ENCODE measurements at regions not wholly inside any gene's neighbourhood (a gene's known extent, or its start where the extent isn't known, plus 50 kb on each side); places are given as distances from the start of the nearest gene placed in this dataset.

GRCh38 chr18:66819235-66819634 lies 215.3 kb upstream of the CDH19 start:
- Histone ChIP-seq H3K9me3 (ENCODE audit: insufficient read depth in 2 of 2, low read depth in 1 of 2, low read length in 1 of 2) (no peaks in the 10 kb centered on the region), H3K9ac (replicated peaks in 1 of 4; ENCODE audit: extremely low read depth in 1 of 4, low read depth in 3 of 4, low read length in 3 of 4) (no peak overlapping the region), H2BK5ac (ENCODE audit: low read depth, low read length) (no peak overlapping the region), H3K4me1 (replicated peaks in 1 of 4; ENCODE audit: control insufficient read depth in 3 of 4, insufficient read depth in 4 of 4, low read length in 3 of 4) (peaks cover 0 to 3% (median 0%) of the 10 kb centered on the region in 4 experiments; a peak in 1 of 7 replicates), H3K23me2 (ENCODE audit: low read depth, low read length) (no peaks in the 10 kb centered on the region), H2AK5ac (ENCODE audit: low read depth, low read length) (no peak overlapping the region), H3K27me3 (replicated peaks in 1 of 4; ENCODE audit: control insufficient read depth in 3 of 4, extremely low read depth in 1 of 4, insufficient read depth in 3 of 4, low read length in 3 of 4) (no peaks in the 10 kb centered on the region), H4K8ac (ENCODE audit: extremely low read depth, insufficient read depth, low read length) (no peak overlapping the region), H3K4me2 (ENCODE audit: insufficient read depth in 1 of 2, low read depth in 2 of 2, low read length in 2 of 2) (no peak overlapping the region), H2BK120ac (replicated peaks; ENCODE audit: low read depth, low read length) (no peak overlapping the region), H3K27ac (ENCODE audit: low read depth, low read length) (no peak overlapping the region), H2BK15ac (ENCODE audit: low read length) (no peak overlapping the region), H3K4ac (replicated peaks; ENCODE audit: insufficient read length, low read depth, low read length) (no peak overlapping the region), H4K91ac (replicated peaks; ENCODE audit: insufficient read length, low read length) (no peak overlapping the region), H3K79me2 (ENCODE audit: control insufficient read depth in 1 of 2, insufficient read depth in 2 of 2, low read length in 2 of 2) (no peaks in the 10 kb centered on the region), H3K79me1 (ENCODE audit: low read depth, low read length) (no peaks in the 10 kb centered on the region), H2BK20ac (ENCODE audit: low read length) (no peak overlapping the region), H2AFZ (ENCODE audit: low read length) (no peak overlapping the region), H4K20me1 (replicated peaks in 1 of 2; ENCODE audit: control insufficient read depth in 1 of 2, insufficient read depth in 2 of 2, low read length in 2 of 2) (no peaks in the 10 kb centered on the region), H3K36me3 (ENCODE audit: control insufficient read depth in 2 of 4, insufficient read depth in 4 of 4, low read length in 3 of 4) (no peaks in the 10 kb centered on the region), H3K56ac (replicated peaks; ENCODE audit: insufficient read length, low read depth, low read length) (no peak overlapping the region), H3K23ac (ENCODE audit: insufficient read length) (no peak overlapping the region), H3K4me3 (ENCODE audit: extremely low read depth in 1 of 4, insufficient read depth in 2 of 4, low read depth in 3 of 4, low read length in 4 of 4) (no peak overlapping the region), H4K5ac (ENCODE audit: insufficient read length, low read depth, low read length) (no peak overlapping the region), H3K18ac (ENCODE audit: extremely low read depth, low read length) (no peak overlapping the region), H3K14ac (ENCODE audit: insufficient read length) (no peak overlapping the region), H2BK12ac (ENCODE audit: low read depth, low read length) (no peak overlapping the region)
- POLR2A ChIA-PET (ENCODE audit: partially characterized antibody): no interaction called here
- no peak for TF ChIP-seq CBX8 (IDR thresholded peaks at IDR 0.05; ENCODE audit: borderline replicate concordance, low read depth, low read length)
- TF ChIP-seq CEBPB (IDR thresholded peaks at IDR 0.05; ENCODE audit: low read depth, low read length): no peak
- TF ChIP-seq GTF2F1 (IDR thresholded peaks at IDR 0.05; ENCODE audit: borderline replicate concordance, low read depth, low read length): no peak
- TF ChIP-seq RFX5 (IDR thresholded peaks at IDR 0.05; ENCODE audit: borderline replicate concordance, low read depth, low read length): no peak
- TF ChIP-seq E2F6 (IDR thresholded peaks at IDR 0.05): no peak
- TF ChIP-seq ZNF274 (IDR thresholded peaks at IDR 0.05; ENCODE audit: borderline replicate concordance, extremely low read depth, low read length): no peak
- TF ChIP-seq KDM5A (IDR thresholded peaks at IDR 0.05; ENCODE audit: low read length): no peak
- TF ChIP-seq, protein P1, sequence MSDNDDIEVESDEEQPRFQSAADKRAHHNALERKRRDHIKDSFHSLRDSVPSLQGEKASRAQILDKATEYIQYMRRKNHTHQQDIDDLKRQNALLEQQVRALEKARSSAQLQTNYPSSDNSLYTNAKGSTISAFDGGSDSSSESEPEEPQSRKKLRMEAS (IDR thresholded peaks at IDR 0.05): no peak
- TF ChIP-seq EGR1 (IDR thresholded peaks at IDR 0.05; ENCODE audit: borderline replicate concordance, low read depth, low read length): no peak
- TF ChIP-seq KDM1A (IDR thresholded peaks at IDR 0.05; ENCODE audit: borderline replicate concordance, low read length): no peak
- no peak for TF ChIP-seq PHF8 (conservative IDR thresholded peaks at IDR 0.05; ENCODE audit: low read depth, low read length)
- CTCF ChIA-PET (ENCODE audit: partially characterized antibody): interaction anchor here (0.8 kb wide), 2 partner anchors 9 to 18 kb away, joined by 3 to 4 read pairs; no protein-coding TSS in a partner anchor
- no peak for FAIRE-seq
- no peak for DNase-seq (ENCODE audit: low read depth in 1 of 2, low spot score in 2 of 2)
- WGBS, 2 experiments (ENCODE audit: extremely low coverage in 1 of 2, insufficient coverage in 1 of 2, insufficient read length in 1 of 2, insufficient replicate concordance in 2 of 2, low coverage in 1 of 2, low lambda C conversion rate in 2 of 2, missing lambda C conversion rate in 1 of 2): 93% methylated on average over 1 of the region's 1 CpG; no CpG with 5 or more reads in 1 of the 2 experiments

All from H1 (cell line).